Fibroblast of pulmonary artery (primary cell): ENCODE measurements at regions not wholly inside any gene's neighbourhood (a gene's known extent, or its start where the extent isn't known, plus 50 kb on each side); places are given as distances from the start of the nearest gene placed in this dataset.

ENCODE experiments used
- DNase-seq: peaks from one replicate; pipeline ENCODE4 v3.0.0-alpha.2; 2010; ENCODE audit warnings: low read depth
- H3K4me3 ChIP-seq: replicated peaks from 2 replicates; pipeline ENCODE4 v1.5.1; 2011; ENCODE audit warnings: low read depth, mild to moderate bottlenecking, control low read depth, low read length, moderate library complexity
- TF ChIP-seq, protein P1 (sequence below): IDR thresholded peaks from 2 replicates; pipeline ENCODE4 v1.5.1; 2011; ENCODE audit warnings: mild to moderate bottlenecking, control low read depth, low read length, inconsistent platforms; ENCODE audit errors: missing control alignments

DNA sequence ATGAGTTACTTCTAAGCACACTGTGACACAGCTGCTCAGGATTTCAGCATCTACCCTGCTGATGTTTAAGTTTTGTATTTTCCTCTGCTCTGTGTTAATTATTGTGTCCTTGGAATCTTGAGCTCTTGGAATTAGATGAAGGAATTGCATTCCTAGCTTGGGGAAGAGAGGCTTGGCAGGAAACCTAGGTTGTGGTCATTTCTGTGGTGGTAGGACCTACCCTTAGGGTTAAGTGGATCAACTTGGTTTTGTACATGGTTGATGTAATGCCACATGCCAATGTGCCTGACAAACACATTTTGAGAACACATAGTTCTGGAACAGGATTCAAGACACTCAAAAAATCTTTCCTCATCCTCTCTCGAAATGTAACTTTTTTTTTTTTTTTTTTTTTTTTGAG is 264.5 kb upstream of the MEX3C start:
- TF ChIP-seq, protein P1, sequence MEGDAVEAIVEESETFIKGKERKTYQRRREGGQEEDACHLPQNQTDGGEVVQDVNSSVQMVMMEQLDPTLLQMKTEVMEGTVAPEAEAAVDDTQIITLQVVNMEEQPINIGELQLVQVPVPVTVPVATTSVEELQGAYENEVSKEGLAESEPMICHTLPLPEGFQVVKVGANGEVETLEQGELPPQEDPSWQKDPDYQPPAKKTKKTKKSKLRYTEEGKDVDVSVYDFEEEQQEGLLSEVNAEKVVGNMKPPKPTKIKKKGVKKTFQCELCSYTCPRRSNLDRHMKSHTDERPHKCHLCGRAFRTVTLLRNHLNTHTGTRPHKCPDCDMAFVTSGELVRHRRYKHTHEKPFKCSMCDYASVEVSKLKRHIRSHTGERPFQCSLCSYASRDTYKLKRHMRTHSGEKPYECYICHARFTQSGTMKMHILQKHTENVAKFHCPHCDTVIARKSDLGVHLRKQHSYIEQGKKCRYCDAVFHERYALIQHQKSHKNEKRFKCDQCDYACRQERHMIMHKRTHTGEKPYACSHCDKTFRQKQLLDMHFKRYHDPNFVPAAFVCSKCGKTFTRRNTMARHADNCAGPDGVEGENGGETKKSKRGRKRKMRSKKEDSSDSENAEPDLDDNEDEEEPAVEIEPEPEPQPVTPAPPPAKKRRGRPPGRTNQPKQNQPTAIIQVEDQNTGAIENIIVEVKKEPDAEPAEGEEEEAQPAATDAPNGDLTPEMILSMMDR = no peak
- H3K4me3 ChIP-seq = no peak overlapping the region
- peak; percentile 64 for DNase-seq

DNA sequence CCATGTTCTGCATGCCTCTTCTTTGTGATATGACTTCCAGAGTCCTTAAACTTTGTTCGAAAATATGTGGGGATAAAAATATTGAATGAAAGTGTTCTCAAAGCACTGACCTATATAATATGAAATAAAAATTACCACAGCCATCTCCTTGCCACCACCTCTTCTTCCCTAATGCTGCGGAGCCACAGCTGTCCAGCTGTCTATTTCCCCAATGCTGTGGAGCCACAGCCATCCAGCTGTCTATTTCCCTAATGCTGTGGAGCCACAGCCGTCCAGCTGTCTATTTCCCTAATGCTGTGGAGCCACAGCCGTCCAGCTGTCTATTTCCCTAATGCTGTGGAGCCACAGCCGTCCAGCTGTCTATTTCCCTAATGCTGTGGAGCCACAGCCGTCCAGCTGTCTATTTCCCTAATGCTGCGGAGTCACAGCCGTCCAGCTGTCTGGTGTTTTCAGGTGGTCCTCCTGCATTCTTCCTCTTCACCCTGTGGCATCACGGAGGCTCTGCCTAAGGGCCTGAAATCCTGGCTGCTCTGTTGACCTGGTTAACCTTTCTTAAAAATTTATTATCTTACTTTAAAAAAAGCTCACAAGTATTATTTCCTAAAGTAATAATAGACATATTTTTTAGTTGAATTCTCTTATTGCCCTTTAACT is 266.1 kb upstream of the MEX3C start:
- TF ChIP-seq, protein P1 = no peak
- DNase-seq = no peak
- H3K4me3 ChIP-seq = no peak overlapping the region

DNA sequence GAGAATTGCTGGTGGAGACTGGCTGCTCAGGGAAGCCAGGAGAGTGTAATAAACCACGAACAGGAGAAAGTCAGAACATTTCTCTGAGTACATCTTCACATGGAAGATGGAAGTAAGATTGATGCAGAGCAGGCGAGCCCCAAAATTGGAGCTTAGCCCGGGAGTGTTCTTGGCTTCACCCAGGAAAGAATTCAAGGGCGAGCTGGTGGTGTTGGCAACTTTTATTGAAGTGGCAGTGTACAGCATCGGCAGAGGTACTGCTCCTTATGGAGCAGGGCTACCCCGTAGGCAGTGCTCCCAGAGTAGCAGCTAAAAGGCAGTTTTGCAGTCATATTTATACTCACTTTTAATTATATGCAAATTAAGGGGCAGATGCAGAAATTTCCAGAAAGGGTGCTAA is 281.4 kb upstream of the MEX3C start:
- TF ChIP-seq, protein P1 = no peak
- DNase-seq = no peak
- H3K4me3 ChIP-seq = no peak overlapping the region

DNA sequence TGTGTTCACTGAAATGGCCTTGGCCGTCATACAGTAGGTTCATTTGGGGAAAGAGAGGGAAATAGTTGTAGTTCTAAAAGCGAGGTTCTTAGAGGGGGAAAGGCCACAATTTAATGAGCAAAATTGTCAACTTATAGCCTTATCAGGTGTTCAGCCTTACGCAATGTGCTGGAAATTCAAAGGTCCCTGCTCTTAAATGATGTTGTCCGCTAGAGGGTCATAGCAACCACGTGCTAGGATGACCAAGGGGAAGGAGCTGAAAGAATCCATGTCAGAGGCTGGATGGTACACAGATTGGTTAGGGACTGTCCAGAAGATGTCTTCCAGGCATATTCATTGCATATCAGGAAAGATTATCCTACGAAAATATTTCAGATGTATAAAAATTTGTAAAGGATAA is 282.3 kb upstream of the MEX3C start:
- no peak overlapping the region for H3K4me3 ChIP-seq

DNA sequence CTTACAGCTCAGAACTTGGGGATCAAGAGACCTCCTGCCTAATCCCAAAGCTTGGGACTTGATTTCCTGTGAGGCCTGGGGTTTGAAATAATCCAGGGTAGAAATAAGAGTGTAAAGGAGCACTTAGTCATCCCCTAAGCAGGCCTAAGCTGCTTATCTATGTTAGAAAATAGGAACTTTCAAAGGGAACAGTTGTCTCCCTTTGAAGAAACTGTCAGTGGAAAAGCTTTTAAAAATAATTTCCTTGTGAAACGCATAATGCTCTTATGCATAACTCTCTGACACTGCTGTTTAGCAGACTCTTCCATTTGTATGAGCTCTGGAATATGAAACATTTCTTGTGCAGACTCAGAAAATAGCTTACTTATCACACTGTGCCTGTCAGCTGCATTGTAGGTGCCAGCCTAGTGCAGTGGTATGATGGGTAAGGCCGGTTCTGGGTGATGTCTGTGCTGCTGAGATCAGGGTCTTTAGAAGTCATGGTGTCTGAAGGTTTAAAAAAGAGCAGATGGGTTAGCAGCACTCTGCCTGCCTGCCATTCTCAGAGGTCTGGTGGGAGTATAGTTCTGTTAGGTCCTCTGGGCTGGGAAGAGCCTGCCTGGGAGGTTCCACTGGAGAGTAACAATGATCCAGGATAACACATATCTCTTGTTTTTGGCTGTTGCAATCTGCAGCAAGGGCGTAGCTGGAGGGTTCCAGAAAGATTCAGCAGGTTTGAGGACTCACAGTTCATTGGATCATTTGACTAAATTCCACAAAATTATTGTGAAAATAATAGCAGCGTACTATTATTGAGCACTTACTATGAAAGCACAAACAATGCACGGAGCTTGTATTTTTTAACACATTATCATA is 283.2 kb upstream of the MEX3C start:
- DNase-seq = no peak
- TF ChIP-seq, protein P1 = no peak
- no peak overlapping the region for H3K4me3 ChIP-seq

More for the DNA sequence above, 282.3 kb upstream of the MEX3C start:
- TF ChIP-seq, protein P1 = no peak
- no peak for DNase-seq

DNA sequence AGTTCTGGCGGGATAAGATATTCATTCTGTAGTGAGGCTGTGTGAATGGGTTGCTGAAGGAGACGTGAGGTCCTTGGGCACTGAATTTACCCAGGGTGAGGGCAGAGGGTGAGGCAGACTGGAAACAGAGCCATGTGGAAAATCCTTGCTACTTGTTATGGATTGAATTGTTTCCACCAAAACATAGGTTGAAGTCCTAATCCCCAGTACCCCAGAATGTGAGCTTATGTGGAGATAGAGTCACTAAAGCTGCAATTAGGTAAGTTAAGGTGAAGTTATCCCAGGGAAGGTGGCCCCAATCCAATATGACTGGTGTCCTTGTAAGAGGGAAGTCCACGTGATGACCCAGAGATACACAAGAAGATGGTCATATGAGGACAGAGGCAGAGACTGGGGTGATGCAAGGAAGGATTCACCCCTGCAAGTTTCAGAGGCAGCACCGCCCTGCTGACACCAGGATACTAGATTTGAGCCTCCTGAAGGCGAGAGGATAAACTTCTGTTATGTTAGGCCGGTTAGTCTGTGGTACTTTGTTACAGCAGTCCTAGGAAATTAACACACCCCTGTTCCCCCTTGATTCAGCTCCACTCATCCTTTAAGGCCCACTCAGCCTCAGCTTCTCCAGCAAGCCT is 289.4 kb upstream of the MEX3C start:
- no peak overlapping the region for H3K4me3 ChIP-seq
- no peak for DNase-seq
- TF ChIP-seq, protein P1 = no peak
